ENCODE measurements at regions not wholly inside any gene's neighbourhood (a gene's known extent, or its start where the extent isn't known, plus 50 kb on each side); places are given as distances from the start of the nearest gene placed in this dataset.

DNA sequence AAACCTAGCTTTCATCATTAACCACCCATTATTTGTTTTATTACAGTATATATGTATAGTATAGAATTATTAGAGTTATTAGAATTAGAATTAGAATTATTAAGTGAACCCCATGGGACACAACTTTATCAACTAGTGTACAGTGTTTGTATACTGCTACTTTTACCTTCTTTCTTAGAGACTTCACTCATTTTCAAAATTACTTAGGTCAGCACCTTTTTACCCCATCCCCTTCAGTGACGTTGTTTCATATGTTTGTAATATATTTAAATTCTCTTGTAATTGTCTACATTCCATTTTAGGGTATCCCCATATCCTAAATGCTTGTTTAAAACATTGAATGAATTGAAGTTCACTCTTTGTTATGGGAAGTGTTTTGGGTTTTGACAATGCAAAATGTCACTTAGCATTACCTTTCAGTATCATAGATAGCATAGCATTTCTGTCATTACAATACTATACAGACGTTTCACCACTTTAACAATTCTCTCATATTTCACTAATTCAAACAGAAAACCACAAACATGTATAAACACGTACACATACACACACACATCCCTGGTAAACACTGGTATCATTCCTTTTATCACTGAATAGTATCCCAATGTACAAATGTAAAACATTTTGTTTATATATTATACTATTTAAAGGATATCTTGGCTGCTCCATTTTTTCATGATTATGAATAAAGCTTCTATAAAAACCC, 229.9 kb upstream of the MAGI2 start:
- TF ChIP-seq, protein P1, sequence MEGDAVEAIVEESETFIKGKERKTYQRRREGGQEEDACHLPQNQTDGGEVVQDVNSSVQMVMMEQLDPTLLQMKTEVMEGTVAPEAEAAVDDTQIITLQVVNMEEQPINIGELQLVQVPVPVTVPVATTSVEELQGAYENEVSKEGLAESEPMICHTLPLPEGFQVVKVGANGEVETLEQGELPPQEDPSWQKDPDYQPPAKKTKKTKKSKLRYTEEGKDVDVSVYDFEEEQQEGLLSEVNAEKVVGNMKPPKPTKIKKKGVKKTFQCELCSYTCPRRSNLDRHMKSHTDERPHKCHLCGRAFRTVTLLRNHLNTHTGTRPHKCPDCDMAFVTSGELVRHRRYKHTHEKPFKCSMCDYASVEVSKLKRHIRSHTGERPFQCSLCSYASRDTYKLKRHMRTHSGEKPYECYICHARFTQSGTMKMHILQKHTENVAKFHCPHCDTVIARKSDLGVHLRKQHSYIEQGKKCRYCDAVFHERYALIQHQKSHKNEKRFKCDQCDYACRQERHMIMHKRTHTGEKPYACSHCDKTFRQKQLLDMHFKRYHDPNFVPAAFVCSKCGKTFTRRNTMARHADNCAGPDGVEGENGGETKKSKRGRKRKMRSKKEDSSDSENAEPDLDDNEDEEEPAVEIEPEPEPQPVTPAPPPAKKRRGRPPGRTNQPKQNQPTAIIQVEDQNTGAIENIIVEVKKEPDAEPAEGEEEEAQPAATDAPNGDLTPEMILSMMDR (IDR thresholded peaks at IDR 0.05; ENCODE audit: low read depth, low read length, poor library complexity, severe bottlenecking), result no peak
- no peak for TF ChIP-seq EZH2phosphoT487 (IDR thresholded peaks at IDR 0.05; ENCODE audit: borderline replicate concordance, low read length)
